HUES6 (cell line): ENCODE measurements at regions not wholly inside any gene's neighbourhood (a gene's known extent, or its start where the extent isn't known, plus 50 kb on each side); places are given as distances from the start of the nearest gene placed in this dataset.

Experiments
- H3K27ac ChIP-seq: 2 replicates; pipeline ENCODE4 v1.7.0; 2013; ENCODE audit warnings: low read depth, mild to moderate bottlenecking, low read length, inconsistent platforms
- H3K27me3 ChIP-seq: 2 replicates; pipeline ENCODE4 v1.6.1; 2013; ENCODE audit warnings: low read length; ENCODE audit not compliant: control insufficient read depth, insufficient read depth
- H3K36me3 ChIP-seq: 2 replicates; pipeline ENCODE4 v1.6.1; 2013; ENCODE audit warnings: low read length; ENCODE audit not compliant: control insufficient read depth, insufficient read depth
- H3K4me1 ChIP-seq: 2 replicates; pipeline ENCODE4 v1.6.1; 2013; ENCODE audit warnings: low read length; ENCODE audit not compliant: control insufficient read depth, insufficient read depth
- H3K4me3 ChIP-seq: 2 replicates; pipeline ENCODE4 v1.5.1; 2013; ENCODE audit warnings: low read depth, low read length
- H3K9ac ChIP-seq: one replicate; pipeline ENCODE4 v1.6.1; 2013; ENCODE audit warnings: mild to moderate bottlenecking, low read length
- H3K9me3 ChIP-seq: 2 replicates; pipeline ENCODE4 v1.6.1; 2013; ENCODE audit warnings: low read depth, low read length; ENCODE audit not compliant: control insufficient read depth, insufficient read depth

DNA sequence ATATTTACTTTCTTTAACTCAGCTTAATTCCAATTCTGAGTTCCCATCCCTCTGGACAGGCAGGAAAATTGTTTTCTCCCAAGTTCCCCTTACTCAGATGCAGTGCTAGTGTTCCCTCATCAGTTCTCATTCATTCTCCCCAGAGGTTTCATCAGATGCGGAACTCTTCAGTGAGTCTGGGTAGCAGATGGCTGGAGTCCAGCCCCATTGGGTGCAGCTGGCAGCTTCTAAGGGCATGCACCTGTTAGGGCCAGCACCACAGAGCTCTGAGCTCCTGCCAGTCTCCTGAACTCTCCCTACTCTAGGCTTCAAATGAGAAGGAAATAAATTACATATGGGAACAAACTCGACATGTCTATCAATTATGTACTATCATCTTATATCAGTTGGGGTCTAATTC lies 76.6 kb downstream of the SOD2 start:
- H3K9ac ChIP-seq: no peak overlapping the region

DNA sequence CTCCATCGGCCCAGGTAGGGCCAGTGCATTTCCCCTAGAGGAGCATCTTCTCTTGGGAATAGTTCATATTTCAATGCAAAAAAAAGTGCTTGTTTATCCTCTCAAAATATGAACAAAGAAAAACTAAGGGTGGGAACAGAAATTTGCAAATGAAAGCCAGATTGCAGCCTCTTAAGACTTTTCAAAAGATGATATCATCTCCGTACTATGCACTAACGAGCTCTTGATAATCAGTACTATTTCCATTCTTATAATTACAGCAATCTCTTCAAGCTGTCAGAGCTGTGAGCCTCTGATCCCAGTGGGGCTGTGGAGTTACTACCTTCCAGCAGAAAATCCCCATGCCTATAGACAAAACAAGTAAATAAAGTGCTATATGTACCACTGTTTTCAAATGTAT lies 77.1 kb downstream of the SOD2 start:
- Histone ChIP-seq H3K4me3 (no peak overlapping the region), H3K36me3 (no peaks in the 10 kb centered on the region), H3K27ac (no peak overlapping the region), H3K9me3 (peaks cover 20% of the 10 kb centered on the region), H3K27me3 (no peaks in the 10 kb centered on the region), H3K9ac (no peak overlapping the region), H3K4me1 (no peaks in the 10 kb centered on the region)

More for the DNA sequence above, 76.6 kb downstream of the SOD2 start:
- Histone ChIP-seq H3K36me3 (no peaks in the 10 kb centered on the region), H3K27me3 (no peaks in the 10 kb centered on the region), H3K4me1 (no peaks in the 10 kb centered on the region), H3K27ac (no peak overlapping the region), H3K9me3 (peaks cover 20% of the 10 kb centered on the region), H3K4me3 (no peak overlapping the region)

DNA sequence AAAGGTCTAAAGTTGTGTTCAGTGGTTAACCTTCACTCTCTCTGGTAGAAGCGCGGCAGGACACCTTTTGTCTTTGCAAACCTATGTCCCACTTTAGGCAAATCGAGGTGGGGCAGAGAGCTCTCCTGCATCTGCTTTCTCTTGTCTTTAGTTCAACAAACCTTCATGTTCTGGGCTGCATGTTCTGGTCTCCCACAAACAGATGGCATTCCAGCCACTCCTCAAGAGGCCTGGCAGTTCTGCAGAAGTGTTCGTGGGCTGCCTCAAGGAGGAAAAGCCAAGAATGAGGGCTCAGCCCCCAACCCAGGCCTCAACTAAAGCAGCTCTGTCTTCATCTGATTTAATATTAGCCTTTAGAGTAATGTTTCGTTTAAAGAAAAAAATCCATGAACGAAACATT lies 82.2 kb downstream of the SOD2 start:
- H3K4me1 ChIP-seq: no peaks in the 10 kb centered on the region
- peaks cover 5% of the 10 kb centered on the region for H3K9me3 ChIP-seq
- H3K9ac ChIP-seq: no peak overlapping the region
- H3K36me3 ChIP-seq: no peaks in the 10 kb centered on the region
- H3K27ac ChIP-seq: no peak overlapping the region
- H3K4me3 ChIP-seq: no peak overlapping the region
- H3K27me3 ChIP-seq: no peaks in the 10 kb centered on the region

- Histone ChIP-seq H3K9ac (no peak overlapping the region), H3K27ac (no peak overlapping the region), H3K4me3 (no peak overlapping the region), H3K4me1 (no peaks in the 10 kb centered on the region), H3K27me3 (no peaks in the 10 kb centered on the region), H3K36me3 (no peaks in the 10 kb centered on the region), H3K9me3 (no peaks in the 10 kb centered on the region; the same call in none of the 2 replicates)
These were observed 83.3 kb downstream of the SOD2 start for GRCh38 chr6:159609652-159610178.

GRCh38 chr6:159608961-159609651 lies 83.9 kb downstream of the SOD2 start:
- H3K4me3 ChIP-seq: no peak overlapping the region
- no peaks in the 10 kb centered on the region for H3K36me3 ChIP-seq
- H3K9me3 ChIP-seq: no peaks in the 10 kb centered on the region; the same call in 1 of the 2 replicates
- no peaks in the 10 kb centered on the region for H3K4me1 ChIP-seq
- H3K27me3 ChIP-seq: no peaks in the 10 kb centered on the region
- no peak overlapping the region for H3K9ac ChIP-seq
- H3K27ac ChIP-seq: no peak overlapping the region

- H3K27me3 ChIP-seq: no peaks in the 10 kb centered on the region
- H3K36me3 ChIP-seq: no peaks in the 10 kb centered on the region
- no peak overlapping the region for H3K27ac ChIP-seq
- no peak overlapping the region for H3K9ac ChIP-seq
- H3K4me3 ChIP-seq: no peak overlapping the region
- no peaks in the 10 kb centered on the region for H3K9me3 ChIP-seq
- H3K4me1 ChIP-seq: no peaks in the 10 kb centered on the region
These were observed 86.3 kb downstream of the SOD2 start for GRCh38 chr6:159606786-159607185.

GRCh38 chr6:159604443-159604956 lies 88.5 kb downstream of the SOD2 start:
- Histone ChIP-seq H3K9ac (no peak overlapping the region), H3K27ac (no peak overlapping the region), H3K4me3 (no peak overlapping the region), H3K36me3 (no peaks in the 10 kb centered on the region), H3K4me1 (peaks cover 6% of the 10 kb centered on the region; the same call in 1 of the 2 replicates), H3K9me3 (no peaks in the 10 kb centered on the region), H3K27me3 (no peaks in the 10 kb centered on the region)

DNA sequence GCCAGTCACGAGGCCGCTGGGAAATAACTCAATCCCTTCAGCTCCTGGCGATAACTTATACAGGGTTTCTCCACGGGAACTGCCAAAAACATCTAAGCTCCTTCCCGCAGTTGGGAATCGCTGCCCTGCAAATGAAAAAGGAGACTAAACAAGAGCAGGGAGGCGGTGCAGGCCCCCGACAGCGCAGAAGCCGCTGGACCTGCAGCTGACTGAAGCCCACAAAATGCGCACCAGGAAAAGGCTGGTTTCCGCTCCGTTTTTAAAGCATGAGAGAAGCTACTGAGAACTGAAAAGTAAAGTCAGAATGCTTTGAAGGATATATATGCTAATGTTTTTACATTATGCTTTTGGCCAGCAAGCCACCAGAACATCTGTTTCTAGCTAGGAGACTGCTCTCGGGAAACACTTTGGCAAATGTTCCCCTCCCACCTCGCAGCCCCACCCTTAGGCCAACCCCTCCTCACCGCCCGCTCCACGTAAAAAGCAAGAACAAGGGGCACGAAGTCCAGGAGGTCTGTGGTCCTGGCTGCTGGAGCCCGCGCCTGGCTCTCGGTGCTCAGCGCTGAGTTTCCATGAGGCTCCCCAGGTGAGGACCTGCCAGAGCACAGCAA lies 90.5 kb downstream of the SOD2 start:
- no peaks in the 10 kb centered on the region for H3K9me3 ChIP-seq
- H3K9ac ChIP-seq: no peak overlapping the region
- no peak overlapping the region for H3K27ac ChIP-seq
- no peaks in the 10 kb centered on the region for H3K27me3 ChIP-seq
- no peaks in the 10 kb centered on the region for H3K36me3 ChIP-seq
- H3K4me1 ChIP-seq: peaks cover 6% of the 10 kb centered on the region; the same call in 1 of the 2 replicates
- no peak overlapping the region for H3K4me3 ChIP-seq

GRCh38 chr6:159601211-159601610 lies 91.8 kb downstream of the SOD2 start:
- no peaks in the 10 kb centered on the region for H3K9me3 ChIP-seq
- no peaks in the 10 kb centered on the region for H3K36me3 ChIP-seq
- peaks cover 6% of the 10 kb centered on the region; the same call in 1 of the 2 replicates for H3K4me1 ChIP-seq

DNA sequence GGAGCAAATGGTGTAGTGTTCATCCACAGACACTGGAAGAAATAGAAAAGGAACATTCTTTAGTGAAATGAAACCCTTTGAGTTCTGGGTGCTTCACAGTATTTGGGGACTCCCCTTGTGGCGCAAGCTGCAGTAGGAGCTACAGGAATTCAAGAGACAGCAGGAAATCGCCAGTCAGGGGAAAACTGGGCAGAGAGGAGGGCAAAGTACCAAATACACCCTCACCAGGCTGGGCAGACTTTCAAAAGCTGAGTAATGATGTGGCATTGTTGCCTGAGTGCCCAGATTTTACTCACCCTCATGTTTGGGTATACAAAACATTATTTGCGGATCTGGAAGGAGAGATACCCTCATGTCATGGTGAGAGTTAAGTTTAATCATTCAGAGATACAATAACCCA lies 97.9 kb downstream of the SOD2 start:
- H3K36me3 ChIP-seq: no peaks in the 10 kb centered on the region
- H3K9ac ChIP-seq: no peak overlapping the region
- H3K4me3 ChIP-seq: no peak overlapping the region
- no peak overlapping the region for H3K27ac ChIP-seq
- no peaks in the 10 kb centered on the region for H3K9me3 ChIP-seq
- H3K4me1 ChIP-seq: no peaks in the 10 kb centered on the region
- no peaks in the 10 kb centered on the region for H3K27me3 ChIP-seq

More at GRCh38 chr6:159601211-159601610, 91.8 kb downstream of the SOD2 start:
- no peak overlapping the region for H3K9ac ChIP-seq
- no peaks in the 10 kb centered on the region for H3K27me3 ChIP-seq
- no peak overlapping the region for H3K4me3 ChIP-seq
- H3K27ac ChIP-seq: no peak overlapping the region

DNA sequence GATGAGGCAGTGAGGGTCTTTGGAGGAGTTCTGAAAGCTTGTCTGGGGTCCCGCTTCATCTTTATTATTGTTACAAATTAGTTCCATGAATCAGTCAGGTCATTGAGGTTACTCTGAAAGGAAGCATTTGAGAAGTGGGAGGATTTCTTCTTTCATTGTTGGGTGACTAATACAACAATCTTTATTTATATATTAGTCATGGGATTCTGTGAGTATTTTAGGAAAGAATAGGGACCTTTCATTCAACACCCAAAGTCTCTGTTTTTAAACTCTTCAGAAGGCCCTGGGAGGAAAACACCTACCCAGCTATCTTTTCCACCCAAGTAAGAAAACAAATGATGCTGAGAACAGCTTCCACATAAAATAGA lies 98.3 kb downstream of the SOD2 start:
- Histone ChIP-seq H3K36me3 (no peaks in the 10 kb centered on the region), H3K4me3 (no peak overlapping the region), H3K9ac (no peak overlapping the region), H3K9me3 (no peaks in the 10 kb centered on the region), H3K4me1 (no peaks in the 10 kb centered on the region), H3K27me3 (no peaks in the 10 kb centered on the region), H3K27ac (no peak overlapping the region)
